ENCODE measurements at regions not wholly inside any gene's neighbourhood (a gene's known extent, or its start where the extent isn't known, plus 50 kb on each side); places are given as distances from the start of the nearest gene placed in this dataset.

DNA sequence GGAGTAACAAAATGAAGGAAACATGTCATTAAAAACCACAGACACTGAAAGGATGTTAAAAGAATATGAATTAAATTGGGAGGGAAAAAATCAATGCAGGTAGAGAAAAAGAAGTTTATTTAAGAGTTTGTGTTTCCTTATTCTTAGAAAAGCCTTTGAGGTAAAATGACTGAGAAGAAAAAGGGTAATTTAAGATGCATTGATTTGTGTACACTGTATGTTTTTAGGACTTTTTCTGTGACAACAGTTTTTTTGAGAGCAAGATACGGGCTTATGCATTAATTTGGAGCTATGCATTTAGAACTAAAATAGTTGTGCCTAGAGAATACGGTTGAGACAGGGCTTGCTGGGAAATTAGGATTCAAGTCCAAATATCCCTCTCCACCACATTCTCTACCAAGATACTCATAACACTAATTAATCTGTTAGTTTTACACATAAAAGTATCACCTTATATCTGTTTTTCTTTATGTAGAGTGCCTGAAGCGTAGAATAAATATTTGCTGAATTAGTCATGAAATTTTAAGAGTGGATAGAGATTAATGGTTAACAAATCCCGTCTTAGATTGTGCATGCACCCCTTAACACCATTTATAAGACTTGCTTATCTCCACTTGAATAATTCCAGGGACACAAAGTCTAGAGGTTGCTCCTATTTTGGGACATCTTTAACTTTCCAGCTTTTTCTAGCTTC is 232.5 kb downstream of the PCDH7 start:
- BruUV-seq (replicated peaks) = no TSS peak
- H3K4me1 Mint-ChIP-seq (ENCODE audit: insufficient read depth, unreplicated experiment) = peaks cover 33% of the 10 kb centered on the region
- CTCF ChIA-PET = no interaction called here
- H3K27me3 Mint-ChIP-seq (ENCODE audit: insufficient read depth, unreplicated experiment) = no peaks in the 10 kb centered on the region
- DNase-seq (ENCODE audit: unreplicated experiment) = peak; percentile 6
- TF ChIP-seq, protein P1, sequence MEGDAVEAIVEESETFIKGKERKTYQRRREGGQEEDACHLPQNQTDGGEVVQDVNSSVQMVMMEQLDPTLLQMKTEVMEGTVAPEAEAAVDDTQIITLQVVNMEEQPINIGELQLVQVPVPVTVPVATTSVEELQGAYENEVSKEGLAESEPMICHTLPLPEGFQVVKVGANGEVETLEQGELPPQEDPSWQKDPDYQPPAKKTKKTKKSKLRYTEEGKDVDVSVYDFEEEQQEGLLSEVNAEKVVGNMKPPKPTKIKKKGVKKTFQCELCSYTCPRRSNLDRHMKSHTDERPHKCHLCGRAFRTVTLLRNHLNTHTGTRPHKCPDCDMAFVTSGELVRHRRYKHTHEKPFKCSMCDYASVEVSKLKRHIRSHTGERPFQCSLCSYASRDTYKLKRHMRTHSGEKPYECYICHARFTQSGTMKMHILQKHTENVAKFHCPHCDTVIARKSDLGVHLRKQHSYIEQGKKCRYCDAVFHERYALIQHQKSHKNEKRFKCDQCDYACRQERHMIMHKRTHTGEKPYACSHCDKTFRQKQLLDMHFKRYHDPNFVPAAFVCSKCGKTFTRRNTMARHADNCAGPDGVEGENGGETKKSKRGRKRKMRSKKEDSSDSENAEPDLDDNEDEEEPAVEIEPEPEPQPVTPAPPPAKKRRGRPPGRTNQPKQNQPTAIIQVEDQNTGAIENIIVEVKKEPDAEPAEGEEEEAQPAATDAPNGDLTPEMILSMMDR (IDR thresholded peaks at IDR 0.05; ENCODE audit: unreplicated experiment) = no peak
- no peaks in the 10 kb centered on the region for H3K36me3 Mint-ChIP-seq (ENCODE audit: insufficient read depth, unreplicated experiment)
- no peak overlapping the region for H3K4me3 Mint-ChIP-seq (ENCODE audit: unreplicated experiment)
- H3K9me3 Mint-ChIP-seq (ENCODE audit: unreplicated experiment) = no peaks in the 10 kb centered on the region
- intact Hi-C loops (cut with micrococcal nuclease) = no loop called here
- POLR2A ChIA-PET = interaction anchor here (0.6 to 3.3 kb wide), 6 partner anchors 10 to 254 kb away, joined by 3 to 20 read pairs (median 4); no protein-coding TSS in a partner anchor
- peak overlapping the region; percentile 89 for H3K27ac Mint-ChIP-seq (ENCODE audit: low read depth, unreplicated experiment)

DNA sequence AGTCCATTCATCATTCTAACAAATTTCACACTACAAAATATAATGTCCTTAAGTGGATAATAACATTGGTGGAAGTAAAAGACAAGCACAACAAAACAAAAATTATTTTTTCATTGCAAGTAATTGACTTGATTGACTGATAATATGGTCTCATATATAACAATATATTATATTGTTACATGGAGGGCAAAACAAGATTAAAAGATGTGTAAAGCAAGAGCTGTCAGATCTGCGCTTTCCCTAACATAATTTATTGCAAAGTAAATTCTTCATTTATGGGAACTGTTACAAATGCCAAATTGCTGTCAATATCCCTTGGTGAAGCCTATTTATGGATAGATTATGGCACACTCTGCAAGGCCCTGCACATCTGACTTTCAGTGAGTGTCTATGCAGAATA is 233.6 kb downstream of the PCDH7 start:
- TF ChIP-seq, protein P1 (IDR thresholded peaks at IDR 0.05; ENCODE audit: unreplicated experiment) = no peak
- no peak for DNase-seq (ENCODE audit: unreplicated experiment)
- H3K36me3 Mint-ChIP-seq (ENCODE audit: insufficient read depth, unreplicated experiment) = no peaks in the 10 kb centered on the region
- no peak overlapping the region for H3K27ac Mint-ChIP-seq (ENCODE audit: low read depth, unreplicated experiment)
- POLR2A ChIA-PET = no interaction called here
- CTCF ChIA-PET = interaction anchor here (0.5 to 0.7 kb wide), 2 partner anchors 88 to 1458 kb away, joined by 3 read pairs; no protein-coding TSS in a partner anchor
- no peaks in the 10 kb centered on the region for H3K9me3 Mint-ChIP-seq (ENCODE audit: unreplicated experiment)
- peaks cover 29% of the 10 kb centered on the region for H3K4me1 Mint-ChIP-seq (ENCODE audit: insufficient read depth, unreplicated experiment)
- no peaks in the 10 kb centered on the region for H3K27me3 Mint-ChIP-seq (ENCODE audit: insufficient read depth, unreplicated experiment)
- intact Hi-C loops (cut with micrococcal nuclease) = no loop called here
- H3K4me3 Mint-ChIP-seq (ENCODE audit: unreplicated experiment) = no peak overlapping the region
- BruUV-seq (replicated peaks) = no TSS peak

- Mint-ChIP-seq H3K27ac (ENCODE audit: low read depth, unreplicated experiment) (no peak overlapping the region), H3K27me3 (ENCODE audit: insufficient read depth, unreplicated experiment) (no peaks in the 10 kb centered on the region), H3K9me3 (ENCODE audit: unreplicated experiment) (no peaks in the 10 kb centered on the region), H3K4me3 (ENCODE audit: unreplicated experiment) (no peak overlapping the region), H3K36me3 (ENCODE audit: insufficient read depth, unreplicated experiment) (no peaks in the 10 kb centered on the region), H3K4me1 (ENCODE audit: insufficient read depth, unreplicated experiment) (peaks cover 10% of the 10 kb centered on the region)
- no peak for DNase-seq (ENCODE audit: unreplicated experiment)
- ChIA-PET CTCF (interaction anchor here (0.6 to 1.4 kb wide), 3 partner anchors 224 to 239 kb away, joined by 3 read pairs; no protein-coding TSS in a partner anchor), POLR2A (no interaction called here)
- BruUV-seq (replicated peaks) = no TSS peak
- TF ChIP-seq, protein P1 (IDR thresholded peaks at IDR 0.05; ENCODE audit: unreplicated experiment) = no peak
- intact Hi-C loops (cut with micrococcal nuclease) = no loop called here
These were observed 236.7 kb downstream of the PCDH7 start for GRCh38 chr4:30956916-30957315.

GRCh38 chr4:30957706-30958105 is 237.5 kb downstream of the PCDH7 start:
- TF ChIP-seq, protein P1 (IDR thresholded peaks at IDR 0.05; ENCODE audit: unreplicated experiment) = no peak
- Mint-ChIP-seq H3K9me3 (ENCODE audit: unreplicated experiment) (no peaks in the 10 kb centered on the region), H3K4me3 (ENCODE audit: unreplicated experiment) (no peak overlapping the region), H3K27ac (ENCODE audit: low read depth, unreplicated experiment) (no peak overlapping the region), H3K27me3 (ENCODE audit: insufficient read depth, unreplicated experiment) (no peaks in the 10 kb centered on the region), H3K36me3 (ENCODE audit: insufficient read depth, unreplicated experiment) (no peaks in the 10 kb centered on the region), H3K4me1 (ENCODE audit: insufficient read depth, unreplicated experiment) (peaks cover 4% of the 10 kb centered on the region)
- POLR2A ChIA-PET = no interaction called here
- no peak for DNase-seq (ENCODE audit: unreplicated experiment)
- CTCF ChIA-PET = interaction anchor here (0.6 to 1.4 kb wide), 3 partner anchors 223 to 480 kb away, joined by 3 read pairs; no protein-coding TSS in a partner anchor
- no TSS peak for BruUV-seq (replicated peaks)
- intact Hi-C loops (cut with micrococcal nuclease) = no loop called here

Measured in MCF 10A (cell line).